ENCODE measurements at regions not wholly inside any gene's neighbourhood (a gene's known extent, or its start where the extent isn't known, plus 50 kb on each side); places are given as distances from the start of the nearest gene placed in this dataset.

DNA sequence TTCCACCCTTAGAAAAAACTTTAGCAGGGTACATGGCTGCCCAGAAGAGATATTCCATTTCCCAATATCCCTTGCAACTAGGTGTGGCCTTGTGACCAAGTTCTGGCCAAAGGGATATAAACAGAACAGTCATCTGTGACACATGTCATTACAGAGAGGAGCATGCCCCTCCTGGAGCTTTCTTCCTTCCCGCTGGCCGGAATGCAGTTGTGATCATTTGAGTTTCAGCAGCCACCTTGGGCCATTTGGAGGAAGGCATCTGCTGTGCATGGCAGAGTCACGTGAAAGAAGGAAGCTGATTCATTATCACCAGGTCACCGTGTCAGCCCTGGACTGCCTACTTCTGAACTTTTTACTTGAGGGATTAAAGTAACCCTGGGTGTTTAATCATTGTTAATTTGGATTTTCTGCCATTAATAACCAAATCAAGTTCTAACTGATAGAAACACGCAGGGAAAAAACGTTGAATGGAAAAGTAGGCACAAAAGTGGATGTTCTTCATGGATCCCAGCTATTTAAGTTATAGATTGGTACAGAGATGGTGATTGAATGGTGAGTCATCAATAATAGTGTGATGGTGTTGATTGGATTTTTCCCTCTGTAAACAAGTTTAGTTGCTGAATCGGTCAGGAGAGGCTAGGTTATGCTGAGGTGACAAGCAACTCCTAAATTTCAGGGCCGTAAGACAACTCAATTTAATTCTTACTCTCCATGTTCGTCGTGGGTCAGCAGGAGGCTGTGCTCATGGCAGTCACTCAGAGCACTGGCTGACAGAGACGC lies 80.7 kb upstream of the CCDC167 start:
- Histone ChIP-seq H4K20me1 (ENCODE audit: control insufficient read depth, extremely low read depth, insufficient read depth, low read length) (no peaks in the 10 kb centered on the region), H3K9ac (ENCODE audit: insufficient read depth, low read length) (no peak overlapping the region), H3K9me3 (ENCODE audit: control insufficient read depth, insufficient read depth, low read depth, low read length) (no peaks in the 10 kb centered on the region), H2AFZ (ENCODE audit: low read length) (no peak overlapping the region), H3K36me3 (ENCODE audit: control insufficient read depth, insufficient read depth, low read length) (no peaks in the 10 kb centered on the region), H3K4me2 (ENCODE audit: extremely low read depth, insufficient read depth, low read length) (no peak overlapping the region), H3K79me2 (ENCODE audit: control insufficient read depth, insufficient read depth, low read length) (no peaks in the 10 kb centered on the region), H3K4me1 (ENCODE audit: control insufficient read depth, extremely low read depth, insufficient read depth, low read length) (peaks cover 7% of the 10 kb centered on the region), H3K27me3 (ENCODE audit: control insufficient read depth, insufficient read depth, low read length) (no peaks in the 10 kb centered on the region), H3K27ac (ENCODE audit: insufficient read depth, low read length) (no peak overlapping the region), H3K4me3 (replicated peaks in 1 of 4; ENCODE audit: control extremely low read depth in 1 of 4, insufficient read depth in 1 of 4, low read depth in 3 of 4, low read length in 4 of 4) (no peak overlapping the region)
- no peak for TF ChIP-seq EZH2 (IDR thresholded peaks at IDR 0.05; ENCODE audit: low read length, missing control alignments)
- TF ChIP-seq, protein P1, sequence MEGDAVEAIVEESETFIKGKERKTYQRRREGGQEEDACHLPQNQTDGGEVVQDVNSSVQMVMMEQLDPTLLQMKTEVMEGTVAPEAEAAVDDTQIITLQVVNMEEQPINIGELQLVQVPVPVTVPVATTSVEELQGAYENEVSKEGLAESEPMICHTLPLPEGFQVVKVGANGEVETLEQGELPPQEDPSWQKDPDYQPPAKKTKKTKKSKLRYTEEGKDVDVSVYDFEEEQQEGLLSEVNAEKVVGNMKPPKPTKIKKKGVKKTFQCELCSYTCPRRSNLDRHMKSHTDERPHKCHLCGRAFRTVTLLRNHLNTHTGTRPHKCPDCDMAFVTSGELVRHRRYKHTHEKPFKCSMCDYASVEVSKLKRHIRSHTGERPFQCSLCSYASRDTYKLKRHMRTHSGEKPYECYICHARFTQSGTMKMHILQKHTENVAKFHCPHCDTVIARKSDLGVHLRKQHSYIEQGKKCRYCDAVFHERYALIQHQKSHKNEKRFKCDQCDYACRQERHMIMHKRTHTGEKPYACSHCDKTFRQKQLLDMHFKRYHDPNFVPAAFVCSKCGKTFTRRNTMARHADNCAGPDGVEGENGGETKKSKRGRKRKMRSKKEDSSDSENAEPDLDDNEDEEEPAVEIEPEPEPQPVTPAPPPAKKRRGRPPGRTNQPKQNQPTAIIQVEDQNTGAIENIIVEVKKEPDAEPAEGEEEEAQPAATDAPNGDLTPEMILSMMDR (conservative IDR thresholded peaks at IDR 0.05 in 1 of 2, IDR thresholded peaks at IDR 0.05 in 1 of 2; ENCODE audit: low read depth in 1 of 2, low read length in 2 of 2) = no peak
- no peak for DNase-seq (ENCODE audit: low read depth in 2 of 2)

- H3K27ac ChIP-seq (ENCODE audit: insufficient read depth, low read length) = no peak overlapping the region
- peaks cover 7% of the 10 kb centered on the region for H3K4me1 ChIP-seq (ENCODE audit: control insufficient read depth, extremely low read depth, insufficient read depth, low read length)
Observed at GRCh38 chr6:37579444-37580067, 79.9 kb upstream of the CCDC167 start.

GRCh38 chr6:37578104-37578503 lies 78.4 kb upstream of the CCDC167 start:
- no peaks in the 10 kb centered on the region for H4K20me1 ChIP-seq (ENCODE audit: control insufficient read depth, extremely low read depth, insufficient read depth, low read length)
- H3K4me1 ChIP-seq (ENCODE audit: control insufficient read depth, extremely low read depth, insufficient read depth, low read length) = peaks cover 7% of the 10 kb centered on the region
- no peak overlapping the region for H3K9ac ChIP-seq (ENCODE audit: insufficient read depth, low read length)
- no peak overlapping the region for H3K27ac ChIP-seq (ENCODE audit: insufficient read depth, low read length)
- no peak for TF ChIP-seq EZH2 (IDR thresholded peaks at IDR 0.05; ENCODE audit: low read length, missing control alignments)
- TF ChIP-seq, protein P1 (conservative IDR thresholded peaks at IDR 0.05 in 1 of 2, IDR thresholded peaks at IDR 0.05 in 1 of 2; ENCODE audit: low read depth in 1 of 2, low read length in 2 of 2) = no peak
- H3K4me3 ChIP-seq (replicated peaks in 1 of 4; ENCODE audit: control extremely low read depth in 1 of 4, insufficient read depth in 1 of 4, low read depth in 3 of 4, low read length in 4 of 4) = no peak overlapping the region
- no peak overlapping the region for H3K4me2 ChIP-seq (ENCODE audit: extremely low read depth, insufficient read depth, low read length)
- H2AFZ ChIP-seq (ENCODE audit: low read length) = no peak overlapping the region
- H3K36me3 ChIP-seq (ENCODE audit: control insufficient read depth, insufficient read depth, low read length) = no peaks in the 10 kb centered on the region
- H3K27me3 ChIP-seq (ENCODE audit: control insufficient read depth, insufficient read depth, low read length) = no peaks in the 10 kb centered on the region
- no peak for DNase-seq (ENCODE audit: low read depth in 2 of 2)
- H3K9me3 ChIP-seq (ENCODE audit: control insufficient read depth, insufficient read depth, low read depth, low read length) = no peaks in the 10 kb centered on the region
- H3K79me2 ChIP-seq (ENCODE audit: control insufficient read depth, insufficient read depth, low read length) = no peaks in the 10 kb centered on the region

More at GRCh38 chr6:37579444-37580067, 79.9 kb upstream of the CCDC167 start:
- no peaks in the 10 kb centered on the region for H3K9me3 ChIP-seq (ENCODE audit: control insufficient read depth, insufficient read depth, low read depth, low read length)
- no peak overlapping the region for H3K4me2 ChIP-seq (ENCODE audit: extremely low read depth, insufficient read depth, low read length)
- H3K4me3 ChIP-seq (replicated peaks in 1 of 4; ENCODE audit: control extremely low read depth in 1 of 4, insufficient read depth in 1 of 4, low read depth in 3 of 4, low read length in 4 of 4) = no peak overlapping the region
- no peaks in the 10 kb centered on the region for H4K20me1 ChIP-seq (ENCODE audit: control insufficient read depth, extremely low read depth, insufficient read depth, low read length)
- no peak for DNase-seq (ENCODE audit: low read depth in 2 of 2)
- H3K36me3 ChIP-seq (ENCODE audit: control insufficient read depth, insufficient read depth, low read length) = no peaks in the 10 kb centered on the region
- TF ChIP-seq EZH2 (IDR thresholded peaks at IDR 0.05; ENCODE audit: low read length, missing control alignments) = no peak
- TF ChIP-seq, protein P1 (conservative IDR thresholded peaks at IDR 0.05 in 1 of 2, IDR thresholded peaks at IDR 0.05 in 1 of 2; ENCODE audit: low read depth in 1 of 2, low read length in 2 of 2) = no peak
- H2AFZ ChIP-seq (ENCODE audit: low read length) = no peak overlapping the region
- no peaks in the 10 kb centered on the region for H3K79me2 ChIP-seq (ENCODE audit: control insufficient read depth, insufficient read depth, low read length)
- H3K9ac ChIP-seq (ENCODE audit: insufficient read depth, low read length) = no peak overlapping the region
- H3K27me3 ChIP-seq (ENCODE audit: control insufficient read depth, insufficient read depth, low read length) = no peaks in the 10 kb centered on the region

All from fibroblast of lung (primary cell).